Hematopoietic multipotent progenitor cell treated with erythropoietin and hydrocortisone succinate and interleukin-3 and kit ligand, for 6 days (in vitro differentiated cells): ENCODE measurements at regions not wholly inside any gene's neighbourhood (a gene's known extent, or its start where the extent isn't known, plus 50 kb on each side); places are given as distances from the start of the nearest gene placed in this dataset.

ENCODE experiments used
- DNase-seq: peaks from one replicate; pipeline ENCODE4 v3.0.0-alpha.2; 2015

DNA sequence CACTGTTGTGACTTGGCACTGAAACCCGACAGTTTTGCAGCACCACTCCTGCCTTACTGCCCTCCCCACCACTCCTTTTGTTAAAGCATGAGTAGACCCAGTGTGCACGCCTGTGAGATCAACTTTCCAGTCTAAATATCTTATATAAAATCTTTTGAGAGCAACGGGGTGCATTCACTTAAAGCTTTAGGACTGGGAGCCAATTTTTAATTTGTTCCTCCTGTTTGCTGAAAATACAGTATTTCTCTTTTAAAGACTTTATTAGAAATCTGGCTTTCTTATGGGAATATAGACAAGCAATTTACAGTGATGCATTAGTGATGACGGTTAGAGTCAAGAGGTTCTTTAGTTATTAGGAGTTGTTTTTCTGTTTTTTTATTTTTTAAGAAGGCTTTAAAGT lies 397.5 kb downstream of the TMEM167A start:
- DNase-seq = no peak

DNA sequence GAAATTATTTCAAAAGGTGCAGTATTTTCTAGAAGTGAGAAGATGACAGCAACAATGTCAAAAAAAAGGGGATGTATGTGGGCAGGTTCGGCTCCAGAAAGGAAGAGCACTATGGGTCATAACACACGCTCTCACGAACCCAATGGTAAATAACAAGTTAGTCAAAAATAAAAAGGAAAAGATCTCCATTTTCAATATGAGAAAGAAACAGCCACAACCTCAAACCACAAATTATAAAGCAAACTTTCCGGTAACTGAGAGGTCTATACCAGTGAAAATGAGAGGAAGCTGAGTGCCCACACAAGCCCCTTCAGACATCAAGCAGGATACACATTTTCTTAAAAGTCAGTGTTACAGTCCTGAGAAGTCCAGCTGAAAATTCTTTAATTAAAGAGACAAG lies 398.5 kb upstream of the RPS23 start:
- peak; percentile 28 for DNase-seq

DNA sequence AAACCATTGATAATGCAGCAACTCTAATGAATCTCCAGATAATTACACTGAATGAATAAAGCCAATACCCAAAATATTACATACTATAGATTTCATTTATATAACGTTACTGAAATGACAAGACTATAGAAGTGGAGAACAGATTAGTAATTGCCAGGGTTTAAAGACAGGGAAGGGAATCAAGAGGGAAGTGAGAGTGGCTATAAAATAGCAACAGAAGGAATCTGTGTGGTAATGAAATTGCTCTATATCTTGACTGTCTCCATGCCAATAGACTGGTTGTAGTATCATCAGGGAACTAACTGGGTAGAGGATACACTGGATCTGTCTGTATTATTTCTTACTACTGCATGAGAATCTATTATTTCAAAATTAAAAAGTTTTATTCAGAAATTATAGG lies 396.5 kb upstream of the RPS23 start:
- no peak for DNase-seq

DNA sequence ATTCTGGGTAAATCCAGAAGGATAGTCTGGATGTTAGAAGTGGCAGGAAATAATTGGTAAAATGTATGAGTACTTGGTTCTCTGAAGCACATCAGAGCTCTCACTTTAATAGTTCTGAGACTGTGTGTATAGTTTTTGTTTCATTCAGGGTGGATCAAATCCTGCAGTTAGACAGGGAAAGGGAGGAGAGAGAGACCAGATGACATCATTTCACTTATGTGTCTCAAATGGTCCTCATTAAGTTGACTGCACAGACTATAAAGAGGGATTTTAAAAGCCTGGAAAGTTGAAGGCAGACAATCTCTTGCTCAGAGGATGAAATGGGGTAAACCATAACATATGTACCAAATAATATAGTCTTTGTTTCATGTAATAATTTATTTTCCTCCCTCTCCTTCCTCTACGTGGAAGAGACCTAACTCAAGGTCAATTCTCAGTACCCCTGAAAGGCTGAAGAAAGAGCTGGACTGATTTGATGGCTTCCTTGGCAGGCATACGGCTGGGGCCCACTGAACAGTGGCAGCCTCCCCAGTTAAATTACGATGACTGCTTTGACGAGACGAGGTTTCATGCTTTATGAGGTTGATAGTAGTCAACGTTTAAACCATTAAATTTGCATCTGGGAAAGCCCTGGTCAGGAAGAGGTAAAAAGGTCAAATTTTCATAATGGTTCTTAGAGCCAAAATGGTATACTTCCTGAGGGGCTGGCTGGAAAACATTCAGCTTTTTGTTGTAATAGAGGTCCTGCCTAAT lies 395.1 kb upstream of the RPS23 start:
- DNase-seq = no peak

DNA sequence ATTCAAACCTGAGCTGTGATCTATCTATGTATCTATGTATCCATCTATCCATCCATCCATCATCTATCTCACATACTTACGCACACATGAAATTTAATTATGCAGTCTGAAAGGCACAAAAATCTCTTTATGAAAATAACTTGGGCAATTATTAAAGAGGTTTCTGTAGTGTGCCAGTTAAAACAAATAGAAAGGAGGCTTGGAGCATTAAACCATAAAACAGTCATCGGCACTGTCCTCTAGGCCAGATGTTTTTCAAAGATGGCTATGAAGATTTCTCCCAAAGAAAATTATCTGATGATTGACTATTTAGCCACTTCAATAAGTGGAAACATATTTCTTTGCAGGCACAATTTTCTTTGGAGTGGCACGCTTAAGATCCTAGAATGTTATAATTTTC lies 392.5 kb upstream of the RPS23 start:
- no peak for DNase-seq

DNA sequence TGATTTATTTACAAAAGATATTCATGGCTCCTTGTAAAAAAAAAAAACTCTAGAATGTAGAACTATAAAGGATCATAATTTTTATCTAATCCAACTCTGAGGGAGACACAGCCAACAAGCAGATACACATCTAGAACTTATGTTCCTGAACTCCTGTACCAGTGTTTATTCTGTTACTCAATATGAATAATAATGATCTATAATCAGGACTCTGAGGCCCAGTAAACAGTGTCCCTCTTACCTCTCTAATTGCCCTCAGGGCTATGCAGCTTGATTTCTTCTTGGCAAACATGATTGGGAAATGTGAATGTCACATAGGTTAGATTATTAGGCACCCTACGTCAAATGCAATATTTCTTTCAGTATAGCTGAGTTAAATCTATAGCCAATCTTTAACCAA lies 391.6 kb upstream of the RPS23 start:
- no peak for DNase-seq

DNA sequence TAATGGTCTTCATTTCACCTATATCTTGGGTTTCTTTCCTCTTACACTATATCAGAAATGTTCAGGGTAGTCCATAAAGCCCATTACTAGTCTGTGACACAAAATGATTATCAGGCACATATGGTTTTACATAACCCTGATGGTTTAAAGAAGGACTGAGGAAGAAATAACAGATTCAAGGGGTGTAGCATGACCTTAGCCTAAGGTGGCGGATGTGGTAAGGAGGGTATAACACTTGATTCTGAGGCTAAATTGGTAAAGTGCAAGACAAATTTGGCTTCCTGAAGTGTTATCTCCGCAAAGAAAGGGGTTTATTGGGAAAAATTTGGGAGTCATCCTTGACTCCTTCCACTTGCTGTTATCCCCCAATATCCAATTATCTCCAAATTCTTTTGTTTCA lies 388.2 kb upstream of the RPS23 start:
- DNase-seq = no peak

DNA sequence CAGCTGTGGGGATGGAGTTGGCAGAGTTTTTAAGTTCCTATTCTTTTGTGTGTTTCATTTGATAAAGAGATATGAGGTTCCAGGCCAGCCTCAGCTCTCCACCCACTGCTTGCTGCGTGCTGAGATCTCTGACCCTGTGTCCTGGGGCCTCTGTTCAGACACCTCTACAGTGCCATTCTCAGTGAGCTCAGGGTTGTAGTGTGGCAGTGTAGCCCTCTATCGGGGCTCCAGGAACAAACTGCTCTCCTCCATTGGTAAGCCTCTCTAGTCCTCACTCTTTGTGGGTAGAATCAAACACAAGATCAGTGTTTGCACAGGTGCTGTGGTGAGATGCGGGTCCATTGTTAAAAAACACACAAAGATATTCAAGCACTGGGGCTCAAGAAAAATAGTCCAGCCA lies 386.6 kb upstream of the RPS23 start:
- DNase-seq = peak; percentile 57

DNA sequence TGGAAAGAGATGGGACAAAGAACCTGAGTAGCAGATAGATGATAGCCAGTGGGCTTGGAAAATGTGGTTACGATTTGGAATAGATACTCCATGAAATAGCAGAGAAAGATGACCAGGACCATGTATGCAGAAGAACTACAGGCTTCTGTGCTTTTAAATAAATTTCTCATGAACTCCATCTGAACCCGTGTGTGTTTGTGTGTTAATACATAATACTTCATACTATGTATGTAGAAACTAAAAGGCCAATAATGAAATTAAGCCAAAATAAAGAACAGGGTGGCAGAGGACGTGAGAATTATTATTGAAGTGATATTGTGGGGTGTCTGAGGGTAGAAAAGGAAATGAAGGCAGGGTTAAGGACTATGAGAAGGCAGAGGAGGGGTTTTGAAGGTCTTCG lies 385.1 kb upstream of the RPS23 start:
- DNase-seq = no peak

DNA sequence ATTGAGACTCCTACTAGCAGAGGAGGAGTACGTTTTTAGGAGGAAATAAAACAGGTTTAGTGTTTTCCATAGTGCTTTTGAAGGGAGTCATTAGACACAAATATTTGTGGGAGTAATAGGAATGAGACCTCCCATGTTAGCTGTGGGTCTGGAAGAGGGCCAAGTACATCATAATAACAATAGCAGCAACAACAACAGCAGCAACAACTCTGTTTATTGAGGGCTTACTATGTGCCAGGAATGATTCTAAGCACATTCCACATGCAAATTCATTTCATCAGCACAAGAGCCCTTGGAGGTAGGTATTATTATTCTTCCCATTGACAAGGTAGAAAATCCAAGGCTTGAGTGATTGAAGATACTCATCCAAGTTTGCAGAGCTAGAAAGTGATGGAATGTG lies 384.2 kb upstream of the RPS23 start:
- no peak for DNase-seq

DNA sequence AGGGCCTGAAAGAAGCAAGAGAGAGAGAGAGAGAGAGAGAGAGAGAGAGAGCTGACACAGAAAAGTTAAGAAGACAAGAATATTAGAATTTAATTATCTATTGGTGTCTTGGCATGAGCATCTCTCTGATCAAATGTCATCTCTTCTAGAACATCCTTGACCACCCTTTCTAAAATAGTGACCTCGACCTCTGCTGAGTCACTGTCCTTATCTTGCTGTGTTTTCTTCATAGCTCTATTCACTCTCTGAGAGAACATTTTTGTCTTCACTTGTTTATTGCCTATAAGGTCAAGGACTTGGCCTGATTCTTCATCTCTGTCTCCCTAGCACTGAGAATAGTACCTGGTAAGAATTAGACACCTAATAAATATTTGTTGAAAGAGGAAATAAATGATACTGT lies 383.8 kb upstream of the RPS23 start:
- DNase-seq = no peak

DNA sequence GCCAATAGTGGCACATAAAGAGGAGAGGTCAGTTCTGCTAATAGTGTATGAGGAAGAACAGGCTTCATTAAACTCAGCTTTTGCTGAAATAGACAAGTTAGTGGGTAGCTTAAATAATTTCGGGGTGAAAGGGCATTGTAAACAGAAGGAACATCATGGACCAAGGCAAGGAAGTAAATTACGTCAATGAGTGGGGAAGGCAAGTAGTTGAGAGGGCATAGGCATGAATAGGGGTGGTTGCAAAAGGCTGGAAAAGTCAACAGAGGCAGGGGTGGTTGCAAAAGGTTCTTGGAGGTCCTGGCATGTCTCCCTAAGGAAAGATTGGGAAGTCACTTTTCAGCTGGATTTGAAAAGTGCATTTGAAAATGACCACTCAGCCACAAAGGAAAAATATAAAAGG lies 383.3 kb upstream of the RPS23 start:
- DNase-seq = no peak

DNA sequence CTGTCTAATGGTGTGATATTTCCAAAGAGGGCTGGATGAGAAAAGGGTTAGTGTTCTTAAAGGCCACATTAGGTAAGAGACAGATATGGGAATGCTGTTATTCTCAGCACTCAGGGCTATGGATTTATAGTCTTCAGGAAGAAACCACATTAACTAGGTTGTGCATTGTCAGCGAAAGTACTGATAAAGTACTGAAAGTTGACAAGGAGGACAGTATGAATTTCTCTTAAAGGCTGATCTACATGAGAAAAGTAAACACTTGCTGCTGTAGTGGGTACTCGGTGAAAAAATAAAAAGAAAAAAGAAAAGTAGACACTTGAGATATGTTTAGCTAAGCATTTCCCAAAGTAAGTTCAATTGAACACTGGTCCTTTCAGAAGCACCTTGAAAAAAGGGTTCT lies 381.0 kb upstream of the RPS23 start:
- no peak for DNase-seq

DNA sequence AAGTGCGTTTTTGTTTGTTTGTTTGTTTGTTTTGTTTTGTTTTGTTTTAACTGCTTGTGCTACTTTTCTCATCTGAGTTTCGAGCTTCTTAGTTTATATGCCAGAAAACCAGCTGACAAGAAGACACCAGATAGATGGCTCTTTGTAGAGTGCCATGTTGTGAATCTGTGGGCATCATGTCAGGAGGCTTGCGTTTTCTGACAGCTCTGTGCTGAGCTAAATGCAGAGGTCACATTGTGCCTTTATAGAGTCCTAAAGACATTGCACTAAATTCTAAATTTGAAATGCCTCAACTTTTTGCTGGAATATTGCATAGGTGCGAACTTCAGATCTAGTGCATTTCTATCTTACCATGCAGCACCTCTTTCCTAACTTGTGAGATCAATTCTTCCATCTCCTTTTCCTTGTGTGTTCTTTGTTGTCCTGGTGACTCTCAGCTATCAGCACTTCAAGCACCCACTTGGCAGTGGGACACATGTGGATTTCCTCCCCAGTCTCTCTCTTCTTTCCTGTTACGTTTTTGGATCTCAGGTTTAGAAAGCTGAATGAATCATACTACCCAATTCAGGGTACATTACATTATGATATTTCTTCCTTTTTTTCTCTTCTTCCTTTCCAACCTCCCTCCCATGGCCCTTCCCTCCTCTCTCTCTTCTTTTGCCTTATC lies 379.0 kb upstream of the RPS23 start:
- DNase-seq = no peak

DNA sequence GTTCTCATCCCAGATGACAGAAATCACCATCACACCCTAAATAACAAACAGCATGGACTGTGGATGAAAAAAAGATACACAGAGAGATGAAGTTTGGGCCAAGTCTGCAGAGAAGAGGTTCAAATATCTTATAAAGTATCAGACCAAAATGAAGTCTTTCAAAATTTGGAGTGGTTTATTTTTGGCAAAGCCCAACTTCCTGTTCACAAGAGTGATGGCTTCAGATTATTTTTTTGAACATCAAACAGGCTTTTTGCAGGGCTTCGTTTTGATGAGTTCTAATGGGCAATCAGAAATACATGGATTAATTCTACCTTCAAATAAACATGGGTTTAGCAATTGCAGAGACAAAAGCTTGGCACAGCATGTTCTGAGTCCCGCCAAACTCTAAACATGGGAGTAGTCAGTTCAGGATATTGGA lies 378.2 kb upstream of the RPS23 start:
- DNase-seq = no peak

DNA sequence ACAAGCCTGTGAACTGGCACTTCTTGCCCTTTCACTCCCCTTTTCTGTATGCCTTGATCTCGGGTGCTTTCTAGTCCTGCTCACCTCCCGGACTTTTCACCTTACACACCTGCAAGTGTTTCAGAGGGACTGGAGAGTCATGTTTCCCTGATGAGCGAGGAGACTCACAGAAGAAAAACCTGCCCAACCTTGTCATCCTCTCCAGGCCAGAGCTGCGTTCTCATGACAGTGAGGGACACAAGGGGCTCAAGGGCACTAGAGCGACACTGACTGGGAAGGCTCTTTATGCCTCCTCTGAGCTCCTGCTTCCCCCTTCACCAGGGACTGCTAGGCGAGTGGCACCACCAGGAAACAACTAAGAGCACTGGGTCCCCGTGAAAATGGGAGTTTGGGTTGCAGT lies 376.9 kb upstream of the RPS23 start:
- DNase-seq = no peak

DNA sequence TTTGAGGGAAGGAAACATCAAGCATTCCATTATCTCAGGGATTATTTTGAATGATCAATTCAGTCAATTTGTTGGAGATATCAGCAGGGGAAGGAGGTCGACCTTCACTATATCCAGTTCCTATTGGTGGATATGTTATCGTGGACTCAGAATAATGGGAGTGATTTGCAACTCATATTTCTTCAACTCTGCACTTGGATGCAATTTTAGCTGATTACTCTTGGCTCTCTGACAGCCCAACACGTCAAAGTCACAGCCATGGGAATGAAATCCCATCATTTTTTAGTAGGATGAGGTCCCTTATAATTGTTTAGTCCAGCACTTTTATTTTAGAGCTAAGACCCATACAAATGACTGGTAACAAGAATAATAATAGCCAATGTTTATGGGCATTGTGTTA lies 371.8 kb upstream of the RPS23 start:
- DNase-seq = no peak

DNA sequence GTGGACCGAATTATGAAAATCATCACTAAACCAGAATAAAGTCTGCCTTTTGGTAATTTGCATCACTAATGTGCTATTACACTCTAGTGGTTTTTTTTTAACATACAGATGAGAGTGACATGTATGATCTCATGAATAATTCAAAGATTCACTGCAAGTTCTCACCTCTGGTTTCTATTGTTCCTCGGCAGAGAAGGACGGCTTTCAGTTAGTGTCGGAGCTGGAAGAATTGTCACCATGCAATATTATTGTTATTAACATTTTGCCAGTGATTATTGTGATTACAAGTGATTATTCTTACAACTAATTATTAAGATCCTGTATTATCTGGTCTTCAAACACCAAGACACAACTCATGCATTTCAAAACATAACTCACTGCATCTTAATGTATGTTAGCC lies 366.6 kb upstream of the RPS23 start:
- DNase-seq = no peak

DNA sequence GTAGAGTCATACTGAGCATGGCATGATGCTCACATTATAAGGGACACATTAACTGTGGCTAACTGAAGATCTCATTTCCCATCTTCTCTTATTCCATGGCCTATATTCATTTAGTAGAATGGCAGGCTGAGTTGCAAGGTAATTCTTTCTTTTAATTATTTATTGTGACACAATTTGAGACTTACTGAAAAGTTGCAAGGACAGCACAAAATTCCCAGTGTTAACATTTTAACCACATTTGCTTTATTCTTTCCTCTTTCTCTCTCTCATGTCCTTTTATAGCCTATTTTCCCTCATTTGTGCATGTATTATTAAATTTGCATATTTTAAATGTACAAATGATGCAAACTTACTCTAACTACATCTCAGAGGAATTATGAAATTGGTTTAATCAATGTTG lies 366.1 kb upstream of the RPS23 start:
- DNase-seq = no peak

DNA sequence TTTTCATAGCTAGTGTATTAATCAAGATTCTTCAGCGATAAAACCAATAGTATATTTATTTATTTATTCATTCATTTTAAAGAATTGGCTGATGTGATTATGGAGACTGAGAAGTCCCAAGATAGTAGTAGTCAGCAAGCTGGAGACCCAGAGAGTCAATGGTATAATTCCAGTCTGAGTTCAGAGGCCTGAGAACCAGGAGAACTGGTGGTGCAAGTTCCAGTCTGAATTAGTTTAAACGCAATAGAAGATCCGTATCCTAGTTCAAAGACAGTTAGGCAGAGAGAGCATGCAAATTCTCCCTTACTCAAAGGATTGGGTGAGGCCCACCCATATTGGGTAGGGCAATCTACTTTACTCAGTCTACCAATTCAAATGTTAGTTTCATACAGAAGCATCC lies 364.2 kb upstream of the RPS23 start:
- DNase-seq = no peak

DNA sequence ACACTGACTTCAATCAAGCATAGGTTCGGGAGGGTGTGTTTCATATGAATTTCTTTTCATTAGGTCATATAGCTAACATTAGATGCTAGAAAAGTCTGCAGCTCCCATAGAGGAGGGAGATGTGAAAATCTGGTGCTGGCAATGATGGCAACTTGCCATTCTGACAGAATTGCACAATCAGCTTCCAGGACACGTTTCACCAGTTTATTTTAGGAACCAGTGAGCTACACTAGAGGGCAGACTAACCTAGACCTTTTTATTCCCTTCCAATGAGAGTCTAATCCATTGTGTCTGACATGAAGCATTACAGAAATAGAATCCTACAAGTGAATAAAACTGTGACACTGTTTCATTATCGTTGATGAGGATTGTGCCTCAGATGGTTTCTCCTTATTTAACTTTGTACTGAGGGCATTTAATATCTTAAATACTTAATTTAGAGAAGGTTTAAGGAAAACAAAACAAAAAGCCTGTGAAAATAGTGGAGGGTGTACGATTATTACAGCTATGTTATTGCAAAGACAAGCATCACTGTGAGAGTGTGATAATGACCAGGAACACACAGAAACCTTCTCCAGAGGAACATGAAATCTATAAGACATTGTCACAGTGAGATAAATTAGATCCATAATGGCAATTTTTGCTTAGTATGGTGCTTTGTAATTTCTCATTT lies 363.3 kb upstream of the RPS23 start:
- peak; percentile 84 for DNase-seq

DNA sequence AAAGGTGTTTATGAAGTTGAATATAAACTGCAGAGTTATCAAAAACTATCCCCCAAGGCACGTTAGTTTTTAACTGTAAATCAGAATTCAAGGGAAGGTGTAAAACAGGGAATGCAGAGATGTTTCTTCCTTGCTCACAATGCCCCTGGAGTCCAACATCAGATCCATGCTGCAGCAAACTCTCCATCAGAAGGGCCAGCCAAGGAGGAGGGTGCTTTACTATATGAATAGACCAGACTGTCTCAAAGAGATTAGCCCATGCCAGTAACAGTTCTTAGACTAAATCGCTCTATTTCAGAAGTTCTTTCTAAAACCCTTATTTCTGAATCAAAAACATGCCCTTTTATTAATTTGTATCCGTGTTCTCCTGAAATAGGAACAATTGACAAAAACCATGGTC lies 362.8 kb upstream of the RPS23 start:
- no peak for DNase-seq

DNA sequence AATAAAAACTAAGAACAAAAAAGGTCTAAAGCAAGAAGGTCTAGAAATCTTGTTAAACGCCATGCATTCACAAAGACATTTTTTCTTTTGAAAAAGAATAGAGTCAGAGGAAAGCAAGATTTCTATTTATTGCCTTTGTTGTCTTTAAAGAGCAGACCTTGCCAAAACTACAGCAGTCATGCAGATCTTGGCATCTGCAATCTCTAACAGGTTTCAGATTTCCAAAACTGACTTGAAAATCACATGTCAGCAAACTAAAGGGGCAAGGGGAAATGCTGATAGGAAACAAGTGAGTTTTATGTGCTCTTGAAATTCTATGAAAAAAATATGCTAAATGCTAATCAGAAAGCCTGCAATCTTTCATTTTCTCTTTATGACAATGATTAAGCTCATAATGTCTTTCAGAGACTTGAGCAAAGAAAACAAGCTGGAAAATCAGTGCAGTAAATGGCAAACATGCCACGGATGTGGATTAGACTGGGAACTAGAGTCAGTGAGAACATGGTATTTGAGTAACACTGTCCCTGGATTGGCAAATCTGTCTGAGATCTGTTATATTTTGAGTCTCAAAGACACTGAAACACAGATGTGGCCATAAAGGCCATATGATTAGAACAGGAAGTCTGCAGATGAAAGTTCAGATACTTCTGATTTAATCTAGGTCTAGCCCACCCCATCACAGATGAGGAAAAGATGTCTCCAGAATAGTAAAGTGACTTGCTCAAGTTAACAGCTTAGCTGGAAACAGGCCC lies 361.4 kb upstream of the RPS23 start:
- DNase-seq = peak; percentile 45

DNA sequence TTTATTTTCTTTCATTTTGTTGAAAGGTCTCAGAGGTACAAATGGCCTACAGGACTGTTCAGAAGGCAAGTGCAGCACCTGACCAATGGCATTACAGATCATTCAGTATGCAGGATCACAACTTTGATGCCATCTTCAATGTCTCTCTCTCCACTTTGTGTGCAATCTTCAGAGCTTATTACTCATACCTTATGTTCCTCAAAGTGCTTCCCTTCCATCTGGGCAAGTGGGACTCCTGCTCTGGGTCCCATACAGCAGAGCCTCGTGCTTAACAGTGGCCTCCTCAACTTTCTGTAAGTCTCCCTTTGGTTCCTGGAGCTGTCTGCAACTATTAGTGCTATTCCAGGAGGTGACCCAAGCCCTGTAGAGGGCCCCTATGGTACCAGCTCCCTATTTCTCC lies 358.4 kb upstream of the RPS23 start:
- no peak for DNase-seq
